ENCODE measurements at regions not wholly inside any gene's neighbourhood (a gene's known extent, or its start where the extent isn't known, plus 50 kb on each side); places are given as distances from the start of the nearest gene placed in this dataset.

DNA sequence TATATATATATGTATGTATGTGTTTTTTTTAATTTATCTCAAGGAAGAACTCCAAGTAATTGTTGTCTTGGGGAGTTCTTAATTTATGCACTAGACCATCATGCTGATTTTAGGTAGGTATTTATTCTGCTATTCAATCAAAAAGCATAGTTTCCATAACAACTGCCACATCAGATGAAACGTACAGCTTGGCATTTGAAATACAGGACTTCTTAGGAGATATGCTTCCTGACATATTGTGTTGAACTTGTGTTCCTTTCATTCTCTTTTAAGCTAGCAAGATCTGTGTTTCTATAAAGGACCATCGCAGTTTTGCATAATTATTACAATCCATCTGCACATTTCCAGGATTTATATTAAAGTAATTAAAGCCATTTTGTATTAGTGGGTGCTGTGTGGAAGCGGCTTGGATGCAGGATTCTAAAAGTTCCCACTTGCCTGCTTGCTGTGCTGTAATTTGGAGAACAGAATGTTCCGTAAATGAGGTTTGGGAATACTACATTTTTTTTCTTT, 343.5 kb upstream of the FANCL start:
- DNase-seq (ENCODE audit: low spot score), result no peak
- ATAC-seq, result no peak

- ATAC-seq, result no peak
These were observed 337.2 kb upstream of the FANCL start for GRCh38 chr2:58578276-58578675.

DNA sequence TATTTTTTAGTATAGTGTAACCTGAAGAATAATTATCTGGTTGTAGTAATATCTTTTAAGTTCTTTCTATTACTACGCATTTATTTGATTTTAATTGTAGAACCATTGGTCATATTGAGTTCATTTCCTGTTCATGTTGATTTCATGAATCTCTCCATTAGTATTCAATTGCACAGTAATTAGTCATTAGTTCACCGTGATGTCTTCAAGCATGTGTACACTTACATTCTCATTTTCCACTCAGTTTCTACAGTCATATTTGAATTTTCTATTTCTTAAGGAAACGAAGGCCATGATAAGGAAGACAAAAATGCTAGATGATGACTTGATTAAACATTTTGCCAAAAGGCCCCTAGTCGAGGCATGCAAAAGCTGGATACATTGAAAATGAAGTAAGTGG, 333.7 kb upstream of the FANCL start:
- ATAC-seq (no peak), DNase-seq (ENCODE audit: low spot score) (no peak)

More at GRCh38 chr2:58578276-58578675, 337.2 kb upstream of the FANCL start:
- DNase-seq (ENCODE audit: low spot score), result no peak

DNA sequence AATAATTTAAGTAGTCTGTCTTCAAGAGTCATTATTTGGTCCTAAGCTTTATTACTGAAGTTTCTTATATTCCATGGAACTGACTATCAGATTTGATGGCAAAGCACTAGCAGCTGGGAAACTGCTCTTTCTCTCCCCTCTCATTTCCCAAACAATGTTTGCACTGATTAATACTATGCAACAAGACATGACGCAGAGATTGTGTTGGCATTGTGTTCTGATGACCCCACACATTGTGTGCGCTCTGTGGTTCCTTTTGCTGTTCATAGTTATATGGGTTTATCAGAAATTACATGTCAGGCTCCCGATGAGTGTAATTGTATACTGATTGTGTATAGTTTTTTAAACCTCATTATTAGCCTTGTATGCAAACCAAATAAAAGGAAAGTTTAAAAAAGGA, 331.6 kb upstream of the FANCL start:
- ATAC-seq, result no peak
- DNase-seq (ENCODE audit: low spot score), result no peak

- DNase-seq (ENCODE audit: low spot score) (no peak), ATAC-seq (peak; percentile 87)
These were observed 330.2 kb upstream of the FANCL start for GRCh38 chr2:58571181-58571852.

- DNase-seq (ENCODE audit: low spot score), result no peak
- no peak for ATAC-seq
These were observed 328.5 kb upstream of the FANCL start for GRCh38 chr2:58569475-58570185.

- no peak for DNase-seq (ENCODE audit: low spot score)
- no peak for ATAC-seq
These were observed 327.8 kb upstream of the FANCL start for GRCh38 chr2:58568901-58569300.

- DNase-seq (ENCODE audit: low spot score) (no peak), ATAC-seq (no peak)
These were observed 321.2 kb upstream of the FANCL start for GRCh38 chr2:58562276-58562675.

DNA sequence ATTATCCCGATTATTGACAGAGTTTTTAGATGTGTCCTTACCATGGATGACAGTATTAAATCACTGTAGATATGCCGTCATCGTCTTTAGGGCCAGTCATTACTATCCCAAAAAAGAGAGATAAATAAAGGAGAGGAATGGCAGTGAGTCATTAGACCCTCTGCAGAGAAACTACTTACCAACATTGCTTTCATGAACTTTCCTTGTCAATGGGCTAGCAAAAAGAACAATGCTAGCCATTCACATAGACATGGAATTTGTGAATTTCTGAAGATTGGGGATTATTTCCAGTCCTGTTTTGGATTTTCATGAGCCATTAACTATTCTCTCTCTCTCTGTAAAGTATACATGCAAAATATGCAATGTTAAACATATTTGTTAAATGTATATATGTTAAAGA, 319.4 kb upstream of the FANCL start:
- ATAC-seq (no peak), DNase-seq (ENCODE audit: low spot score) (no peak)

DNA sequence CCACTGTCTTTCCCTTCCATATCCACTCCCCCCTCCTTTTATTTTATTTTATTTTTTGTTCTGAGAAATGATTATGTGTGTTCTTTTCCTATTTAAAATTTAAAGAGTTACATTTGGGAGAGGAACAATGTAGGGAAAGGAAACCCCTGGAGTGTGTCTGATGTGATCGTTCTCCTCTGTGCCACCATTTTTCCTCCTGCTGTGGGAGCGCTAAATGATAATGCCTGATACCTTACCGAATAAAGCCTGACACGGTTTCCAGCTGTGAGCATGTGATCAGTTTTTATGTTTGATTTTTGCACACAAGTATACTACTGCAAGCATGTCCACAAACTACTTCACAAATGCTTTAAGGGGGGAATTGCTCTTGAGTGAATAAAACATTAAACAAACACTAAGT, 317.8 kb upstream of the FANCL start:
- ATAC-seq (no peak), DNase-seq (ENCODE audit: low spot score) (no peak)

- ATAC-seq (no peak), DNase-seq (ENCODE audit: low spot score) (no peak)
These were observed 316.1 kb upstream of the FANCL start for GRCh38 chr2:58557176-58557575.

- DNase-seq (ENCODE audit: low spot score), result no peak
These were observed 312.8 kb upstream of the FANCL start for GRCh38 chr2:58553937-58554336.

GRCh38 chr2:58553522-58553921, 312.4 kb upstream of the FANCL start:
- ATAC-seq, result no peak
- DNase-seq (ENCODE audit: low spot score), result no peak

More at GRCh38 chr2:58553937-58554336, 312.8 kb upstream of the FANCL start:
- ATAC-seq, result no peak

- no peak for ATAC-seq
- no peak for DNase-seq (ENCODE audit: low spot score)
These were observed 304.5 kb upstream of the FANCL start for GRCh38 chr2:58545300-58546280.

DNA sequence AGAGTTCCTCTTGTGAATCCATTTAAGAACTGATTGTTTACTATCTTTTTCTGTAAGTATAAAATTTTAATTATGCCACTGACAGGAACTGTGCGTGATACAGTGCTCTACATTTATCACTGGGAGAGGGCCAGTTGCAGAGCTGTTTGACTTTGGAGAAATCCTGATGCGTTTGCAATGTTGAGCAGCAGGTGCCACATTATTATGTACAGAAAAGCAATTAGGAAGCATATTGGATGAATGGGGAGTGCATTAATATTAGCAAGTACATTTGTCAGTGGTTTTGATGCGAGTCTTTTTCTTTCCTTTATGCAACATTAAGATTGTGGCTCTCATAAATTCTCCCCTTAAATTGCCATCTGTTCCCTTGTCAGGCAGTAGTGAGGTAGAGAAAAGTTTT, 302.3 kb upstream of the FANCL start:
- no peak for DNase-seq (ENCODE audit: low spot score)
- ATAC-seq, result no peak

DNA sequence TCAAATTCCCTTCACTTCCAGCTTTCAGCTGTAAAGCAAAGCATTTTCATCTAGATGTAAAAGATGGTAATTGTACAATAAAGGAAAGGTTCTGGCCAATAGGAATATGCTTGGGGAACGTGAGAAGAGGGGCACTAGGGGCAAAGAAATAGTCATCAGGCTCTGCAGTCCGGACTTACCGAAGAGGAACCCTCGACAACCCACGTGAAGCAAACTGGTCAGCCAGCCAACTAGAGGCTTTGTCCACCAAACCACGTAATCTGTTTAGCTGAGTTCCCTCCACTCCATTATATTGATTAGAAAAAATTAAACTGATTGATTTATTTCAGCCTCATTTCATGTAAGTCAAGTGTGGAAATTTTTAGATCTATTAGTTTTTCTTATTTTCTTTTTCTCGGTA, 300.4 kb upstream of the FANCL start:
- DNase-seq (ENCODE audit: low spot score) (no peak), ATAC-seq (no peak)

GRCh38 chr2:58540681-58541080, 299.6 kb upstream of the FANCL start:
- no peak for DNase-seq (ENCODE audit: low spot score)
- no peak for ATAC-seq

DNA sequence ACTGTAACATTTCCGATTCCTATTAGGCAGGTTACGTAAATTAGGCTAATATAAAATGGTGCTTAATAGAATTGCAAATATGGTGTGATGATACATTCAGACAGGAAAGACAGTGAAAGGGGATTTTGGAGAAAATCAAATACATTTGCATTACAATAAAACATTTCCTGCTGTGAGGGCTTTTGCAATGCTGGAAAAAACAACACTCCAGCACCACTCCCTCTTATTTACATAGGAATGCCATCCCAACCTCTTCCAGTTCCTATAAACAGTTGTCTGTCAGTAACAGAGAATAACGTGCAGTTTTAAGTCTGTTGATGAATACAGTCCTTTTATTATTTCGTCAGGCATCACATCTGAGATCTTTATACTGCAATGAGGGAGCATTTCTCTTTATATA, 298.8 kb upstream of the FANCL start:
- no peak for ATAC-seq
- no peak for DNase-seq (ENCODE audit: low spot score)

DNA sequence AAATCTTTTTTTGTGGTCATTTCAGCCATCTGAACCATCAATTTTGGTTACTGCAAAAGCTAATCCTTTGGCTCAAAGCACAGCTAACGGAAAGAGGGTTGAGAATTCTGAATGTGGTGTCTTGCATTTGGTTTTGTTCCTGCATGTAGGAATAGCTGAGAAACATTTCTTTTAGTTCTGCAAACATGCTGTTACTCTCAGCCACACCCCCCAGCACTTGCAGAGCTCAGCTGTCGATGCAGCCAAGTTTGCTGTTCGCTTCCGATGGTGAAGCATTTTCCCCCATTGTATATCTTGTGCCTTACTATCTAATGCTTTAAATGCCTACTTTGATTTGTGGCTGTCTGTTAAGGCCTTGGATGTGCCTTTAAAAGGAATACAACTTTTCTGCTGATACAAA, 294.9 kb upstream of the FANCL start:
- no peak for ATAC-seq
- no peak for DNase-seq (ENCODE audit: low spot score)

DNA sequence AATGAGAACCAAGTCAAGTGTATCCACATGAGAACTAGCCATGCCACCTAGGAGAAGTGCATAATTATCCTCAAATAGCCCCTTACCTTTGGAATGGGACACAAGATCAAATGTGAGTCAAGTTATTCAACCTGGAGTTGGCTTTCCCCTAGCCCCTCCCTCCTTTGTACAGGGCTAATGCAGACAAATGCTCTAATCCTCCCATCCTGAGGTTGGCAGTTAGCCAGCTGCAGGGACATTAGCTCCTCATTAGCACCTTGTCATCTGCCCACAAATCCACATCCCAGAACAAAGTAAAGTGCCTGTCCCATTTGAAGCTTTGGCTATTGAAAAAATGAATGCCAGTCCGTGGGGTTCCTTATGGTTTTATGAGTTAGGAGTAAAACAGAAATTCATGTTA, 294.1 kb upstream of the FANCL start:
- DNase-seq (ENCODE audit: low spot score) (no peak), ATAC-seq (no peak)

GRCh38 chr2:58533376-58533775, 292.3 kb upstream of the FANCL start:
- no peak for ATAC-seq
- DNase-seq (ENCODE audit: low spot score), result no peak

Data from left lobe of liver (tissue), 2 donors.